Dermis microvascular lymphatic vessel endothelial cell (primary cell): ENCODE measurements at regions not wholly inside any gene's neighbourhood (a gene's known extent, or its start where the extent isn't known, plus 50 kb on each side); places are given as distances from the start of the nearest gene placed in this dataset.
"Not testable (repeated sequence)": the region's sequence is repeated elsewhere in the genome, so short reads cannot be mapped to it uniquely, and the experiment has no call there.

ENCODE experiments used
- DNase-seq, 2 donors: peaks; one replicate each; pipeline versions ENCODE4 v3.0.0 to v3.0.0-alpha.2; 2010; ENCODE audit warnings: low read depth in 2 of 2

DNA sequence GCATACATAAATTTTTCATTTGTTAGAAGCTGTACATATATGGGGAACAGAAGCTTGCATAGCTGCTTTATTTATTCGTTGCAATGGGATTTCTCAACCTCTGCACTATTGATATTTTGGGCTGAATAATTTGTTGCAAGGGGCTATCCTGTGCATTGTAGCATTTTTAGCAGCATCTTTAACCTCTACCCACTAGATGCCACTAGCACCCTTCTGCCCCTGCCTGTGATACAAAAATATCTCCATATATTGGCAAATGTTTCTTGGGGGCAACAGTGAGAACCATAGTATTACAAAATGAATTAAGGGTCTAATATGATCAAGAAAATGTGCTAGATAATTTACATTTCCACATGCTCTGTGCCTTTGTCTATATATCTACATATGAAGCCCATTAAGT lies 1401.0 kb downstream of the CDH11 start:
- no peak for DNase-seq

DNA sequence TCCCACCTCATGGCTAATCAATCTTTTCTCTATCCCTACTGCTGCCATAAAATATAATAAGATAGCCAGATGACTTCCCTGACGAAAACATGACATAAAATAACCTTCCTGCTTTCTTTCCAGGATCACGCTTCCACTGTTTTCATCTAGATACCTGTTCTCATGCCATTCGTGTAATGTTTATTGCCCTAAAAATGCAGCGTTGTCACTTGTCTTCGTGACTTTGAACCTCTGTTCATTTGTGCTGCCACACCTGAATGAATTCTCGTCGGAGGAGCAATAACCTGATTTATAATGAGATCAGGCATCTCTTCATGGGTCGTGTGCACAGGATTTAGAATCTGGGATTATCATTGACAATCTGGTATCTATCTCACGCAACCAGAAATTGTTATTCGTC lies 1401.9 kb downstream of the CDH11 start:
- DNase-seq, result no peak

DNA sequence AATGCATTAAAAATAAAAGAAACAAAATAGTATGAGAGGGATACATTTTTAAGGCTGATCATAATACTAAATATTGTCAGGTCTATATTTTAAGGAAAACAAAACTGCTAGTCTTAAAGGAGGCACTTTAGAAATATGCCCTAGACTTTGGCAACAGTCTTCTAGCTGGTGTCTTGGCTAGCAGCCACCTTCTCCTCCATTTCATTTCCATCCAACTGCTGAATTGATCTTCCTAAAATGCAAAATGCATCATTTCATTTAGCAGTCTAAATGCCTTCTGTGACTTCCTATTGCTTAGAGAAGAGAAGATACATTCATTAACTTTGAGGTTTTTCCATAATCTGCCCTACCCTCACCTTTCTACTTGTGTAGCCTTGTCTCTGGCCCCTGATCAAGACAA lies 1404.1 kb downstream of the CDH11 start:
- DNase-seq, result no peak

DNA sequence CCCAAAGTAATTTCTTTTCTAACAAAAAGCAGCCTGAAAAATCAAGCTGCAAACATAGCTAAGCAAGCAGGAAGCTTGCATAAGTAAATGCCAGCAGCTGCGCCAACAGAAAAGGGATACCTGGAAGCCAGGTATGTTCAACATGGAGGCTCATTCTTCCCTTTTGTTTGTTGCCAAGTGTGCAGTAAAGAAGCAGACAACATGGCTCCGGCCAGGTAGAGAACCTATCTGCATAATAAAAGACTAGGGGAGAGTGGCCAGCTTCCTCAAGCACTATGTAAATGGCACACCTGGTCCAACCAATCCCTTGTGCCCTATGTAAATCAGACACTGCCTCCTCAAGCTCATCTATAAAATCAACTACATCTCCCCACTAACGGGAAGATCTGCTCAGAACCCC lies 1407.0 kb downstream of the CDH11 start:
- no peak for DNase-seq

DNA sequence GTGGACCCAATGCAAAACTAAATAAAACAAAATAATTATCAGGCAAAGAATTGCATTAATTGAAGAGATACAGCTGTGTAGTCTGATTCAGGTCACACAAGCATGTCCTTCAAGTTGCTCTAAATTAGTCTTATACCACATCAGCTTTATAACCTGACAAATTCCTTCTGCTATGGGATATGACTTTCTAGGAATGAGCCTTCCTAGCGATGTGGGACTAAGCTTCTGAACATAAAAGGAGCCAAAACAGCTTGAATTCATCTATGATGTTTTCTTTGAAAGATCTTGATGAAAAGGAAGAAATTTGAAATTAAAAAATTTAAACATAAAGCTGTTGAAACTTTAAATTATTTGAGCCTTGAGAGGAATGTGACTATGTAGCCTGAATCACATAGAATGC lies 1409.1 kb downstream of the CDH11 start:
- DNase-seq, result no peak

DNA sequence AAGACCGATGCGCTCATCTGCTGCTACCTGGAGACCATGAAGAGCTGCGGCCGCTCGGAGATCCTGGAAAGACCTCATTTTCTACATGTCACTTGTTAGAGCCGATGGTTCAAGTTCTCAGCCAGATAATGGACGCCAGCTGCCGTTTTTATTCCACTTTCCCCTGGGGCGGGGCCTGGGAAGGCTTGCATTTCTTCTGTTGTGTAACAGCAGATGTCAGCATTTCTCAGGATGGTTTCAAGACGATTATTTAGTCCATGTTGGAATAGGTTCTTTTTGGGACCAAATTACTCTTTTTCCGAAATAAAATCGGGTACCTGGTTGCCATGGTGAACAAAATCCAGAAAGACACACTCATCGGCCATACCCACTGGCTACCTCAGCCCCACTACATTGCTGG lies 1418.3 kb downstream of the CDH11 start:
- no peak for DNase-seq

DNA sequence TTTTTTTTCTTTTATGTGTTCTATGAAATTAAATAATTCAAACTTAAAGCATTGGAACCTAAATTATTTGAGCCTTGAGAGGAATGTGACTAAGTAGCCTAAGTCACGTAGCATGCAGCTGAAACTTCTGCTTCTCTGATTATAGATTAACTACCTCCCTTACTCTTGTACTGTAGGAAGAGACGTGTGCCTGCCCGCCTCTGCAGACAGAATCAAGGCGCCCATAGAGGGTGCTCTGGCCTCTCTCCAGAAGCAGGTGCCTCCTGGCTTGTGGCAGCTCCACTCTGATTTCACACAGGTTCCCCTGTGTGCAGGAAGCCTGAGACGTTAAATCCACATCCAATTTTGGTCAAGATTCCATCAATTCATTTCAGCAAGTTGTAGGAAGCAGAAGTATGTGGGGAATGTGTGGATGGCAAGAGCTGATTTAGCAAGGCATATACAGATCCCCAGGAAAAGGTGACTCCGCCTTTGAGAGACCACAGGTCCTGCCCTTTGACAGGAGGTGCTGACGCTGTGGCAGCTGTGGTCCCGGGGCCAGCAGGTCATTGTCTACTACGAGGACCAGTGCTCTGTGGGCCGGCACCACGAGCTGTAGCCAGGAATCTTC lies 1418.8 kb downstream of the CDH11 start:
- DNase-seq, result no peak

DNA sequence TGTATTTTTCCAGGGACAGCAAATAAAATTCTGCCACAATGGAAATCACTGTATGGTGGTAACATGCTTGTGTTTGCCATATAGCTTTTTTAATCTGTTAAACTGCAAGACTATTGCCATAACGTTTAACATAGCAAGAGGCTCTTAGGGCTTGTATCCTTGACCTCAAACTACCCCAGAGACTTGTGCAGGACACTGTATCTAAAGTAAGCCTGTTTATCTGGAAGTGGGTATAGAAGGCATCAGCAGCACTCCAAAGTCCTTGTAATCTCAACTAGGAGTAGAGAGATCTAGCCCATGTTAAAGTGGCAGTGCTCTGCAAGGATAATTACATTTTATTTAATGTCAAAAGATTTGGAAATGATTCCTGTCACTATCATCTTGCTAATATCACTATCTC lies 1424.1 kb downstream of the CDH11 start:
- DNase-seq, result no peak

DNA sequence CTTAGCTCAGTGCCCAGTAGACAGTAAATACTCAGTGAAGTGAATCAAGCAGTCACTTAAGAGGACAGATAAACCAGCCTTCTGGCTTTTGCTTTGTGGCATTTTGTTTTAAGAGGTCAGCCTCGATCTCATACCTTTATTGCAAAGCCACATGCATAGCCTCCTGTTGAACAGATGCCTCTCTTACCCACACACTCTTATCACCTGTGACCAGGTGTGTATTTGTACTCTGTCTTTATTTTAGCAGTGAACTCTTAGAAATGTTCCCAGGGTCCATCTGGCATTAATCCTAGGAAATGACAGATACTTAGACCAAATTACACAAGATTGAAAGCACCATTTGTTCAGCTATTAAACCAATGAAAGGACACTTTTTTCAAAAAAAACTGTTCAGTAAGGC lies 1426.5 kb downstream of the CDH11 start:
- no peak for DNase-seq

DNA sequence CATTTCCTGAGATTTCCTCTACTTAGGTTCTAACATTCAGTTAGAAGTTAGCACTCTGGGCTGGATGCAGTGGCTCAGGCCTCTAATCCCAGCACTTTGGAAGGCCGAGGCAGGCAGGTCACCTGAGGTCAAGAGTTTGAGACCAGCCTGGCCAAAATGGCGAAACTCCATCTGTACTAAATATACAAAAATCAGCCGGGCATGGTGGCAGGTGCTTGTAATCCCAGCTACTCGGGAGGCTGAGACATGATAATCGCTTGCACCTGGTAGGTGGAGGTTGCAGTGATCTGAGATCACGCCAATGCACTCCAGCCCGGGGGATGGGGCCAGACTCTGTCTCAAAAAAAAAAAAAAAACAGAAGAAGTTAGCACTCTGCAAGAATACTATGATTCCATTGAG lies 1430.9 kb downstream of the CDH11 start:
- DNase-seq, result no peak

DNA sequence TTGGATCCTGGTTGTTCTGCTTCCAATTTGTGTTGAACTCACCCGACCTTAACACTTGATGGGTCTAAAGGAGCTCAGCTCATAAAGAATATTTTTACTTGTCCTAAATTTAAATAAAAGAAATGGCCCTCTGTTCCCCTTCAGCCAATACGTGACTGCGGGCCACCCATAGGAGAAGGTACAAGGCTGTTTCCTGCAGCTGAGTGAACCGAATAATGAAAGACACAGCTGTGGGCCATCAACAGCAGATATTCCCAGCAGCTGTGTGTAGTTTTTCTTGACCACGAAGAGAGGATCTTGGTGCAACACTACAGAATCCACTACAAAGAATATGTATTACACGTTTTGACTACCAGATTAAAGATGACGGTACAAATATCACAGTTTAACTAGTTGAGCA lies 1431.6 kb downstream of the CDH11 start:
- DNase-seq, result no peak

DNA sequence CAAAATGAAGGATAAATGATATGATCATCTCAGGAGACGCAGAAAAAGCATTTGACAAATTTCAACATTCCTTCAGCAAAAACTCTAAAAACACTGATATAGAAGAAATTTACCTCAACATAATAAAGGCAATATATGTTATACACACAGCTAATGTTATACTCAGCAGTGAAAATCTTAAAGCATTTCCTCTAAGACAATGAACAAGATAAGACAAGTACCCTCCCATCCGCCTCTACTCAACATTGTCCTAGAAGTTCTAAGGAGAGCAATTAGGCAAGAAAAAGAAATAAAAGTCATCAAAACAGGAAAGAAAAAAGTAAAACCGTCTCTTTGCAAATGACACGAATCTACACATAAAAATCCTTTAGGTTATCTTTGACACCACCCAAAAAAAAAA lies 1432.8 kb downstream of the CDH11 start:
- no peak for DNase-seq

DNA sequence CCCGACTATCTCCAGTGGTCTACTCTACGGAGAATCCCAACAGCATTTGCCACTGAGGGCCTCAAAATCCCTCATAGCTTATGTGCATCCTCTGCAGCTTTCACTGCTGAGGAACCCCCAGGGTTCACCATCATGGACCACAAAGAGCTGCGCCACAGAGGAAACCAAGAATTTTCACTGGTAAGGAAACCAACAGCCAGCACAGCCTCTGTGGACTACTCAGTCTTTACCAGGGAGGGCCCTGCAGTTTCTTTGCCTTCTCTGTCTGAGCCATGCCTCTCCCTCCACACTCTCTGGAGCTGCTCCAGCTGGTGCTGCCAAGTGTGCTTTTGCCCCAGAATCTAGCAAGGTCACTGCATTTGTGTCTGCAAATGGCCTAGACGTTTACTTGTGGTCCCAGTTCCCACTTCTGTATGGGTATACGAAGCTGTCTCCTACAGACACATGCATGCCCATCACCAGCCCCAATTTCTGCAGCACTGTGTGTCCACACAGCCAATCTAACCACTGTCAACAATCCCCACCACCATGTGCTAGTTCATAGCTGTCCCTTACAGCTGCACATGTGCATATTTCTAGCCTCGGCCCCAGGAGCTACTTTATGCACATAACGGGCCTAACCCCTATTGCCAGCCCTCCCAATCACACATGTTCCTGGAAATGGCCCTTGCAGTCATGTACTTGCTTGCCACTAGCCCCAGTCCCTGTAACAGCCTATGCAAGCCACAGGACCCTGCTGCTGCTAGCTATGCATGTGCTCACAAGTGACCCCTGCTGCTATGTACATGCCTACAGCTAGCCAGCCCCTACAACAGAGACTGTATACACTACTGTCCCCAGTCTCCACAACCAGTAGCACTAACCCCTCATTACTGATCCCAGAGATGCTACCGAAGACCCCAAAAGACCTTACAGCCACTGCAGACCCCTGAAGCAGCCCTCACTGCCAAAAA lies 1437.4 kb downstream of the CDH11 start:
- no peak for DNase-seq

DNA sequence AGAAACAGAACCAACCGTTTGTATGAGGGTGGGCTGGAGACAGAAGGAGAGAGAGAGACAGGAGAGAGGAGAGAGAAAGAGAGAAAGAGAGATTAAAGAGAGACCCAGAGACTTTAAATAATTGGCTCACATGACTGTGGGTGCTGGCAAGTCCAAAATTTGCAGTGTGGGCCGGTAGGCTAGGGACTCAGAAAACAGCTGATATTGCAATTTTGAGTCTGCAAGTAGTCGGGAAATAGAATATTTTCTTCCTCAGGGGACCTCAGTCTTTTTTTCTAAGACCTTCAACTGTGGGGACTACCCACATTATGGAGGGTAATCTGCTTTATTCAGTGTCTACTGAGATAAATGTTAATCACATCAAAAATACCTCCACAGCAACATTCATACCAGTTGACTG lies 1439.0 kb downstream of the CDH11 start:
- no peak for DNase-seq

DNA sequence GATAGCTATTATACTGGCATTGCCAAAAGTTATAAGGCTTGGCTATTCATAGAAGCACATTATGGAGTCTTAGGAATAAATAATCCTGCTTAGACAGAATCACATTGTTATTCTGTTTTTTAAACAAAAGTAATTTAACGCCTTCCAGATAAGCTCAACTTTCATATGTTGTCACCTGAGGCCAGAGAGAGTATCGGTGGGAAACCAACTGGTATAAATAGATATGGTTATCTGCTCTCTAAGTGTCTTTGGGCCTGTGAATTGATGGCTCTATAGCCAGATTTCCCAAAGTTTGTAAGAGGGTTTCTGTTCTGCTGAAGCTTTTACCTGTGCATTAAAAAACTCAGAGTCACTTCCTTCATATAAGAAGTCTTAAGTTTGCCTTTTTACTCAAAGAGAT lies 1449.4 kb downstream of the CDH11 start:
- no peak for DNase-seq

DNA sequence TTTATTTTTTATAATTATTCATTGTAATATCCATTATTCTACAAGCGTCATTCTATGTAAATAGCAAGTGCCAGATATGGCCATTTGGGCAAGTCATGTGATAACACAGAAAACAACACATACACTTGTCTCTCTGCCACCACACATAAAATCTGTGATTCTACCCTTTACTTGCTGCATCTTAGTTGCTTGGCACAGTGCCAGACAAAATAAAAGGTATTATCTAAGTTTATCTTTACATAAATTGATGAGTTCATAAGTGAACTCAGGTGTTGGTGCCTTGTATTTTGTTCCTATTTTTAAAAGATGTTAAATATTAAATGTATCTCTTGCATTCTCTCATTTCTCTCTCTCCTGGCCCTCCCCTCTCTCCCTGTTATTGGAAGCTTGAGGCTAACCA lies 1458.7 kb downstream of the CDH11 start:
- no peak for DNase-seq

DNA sequence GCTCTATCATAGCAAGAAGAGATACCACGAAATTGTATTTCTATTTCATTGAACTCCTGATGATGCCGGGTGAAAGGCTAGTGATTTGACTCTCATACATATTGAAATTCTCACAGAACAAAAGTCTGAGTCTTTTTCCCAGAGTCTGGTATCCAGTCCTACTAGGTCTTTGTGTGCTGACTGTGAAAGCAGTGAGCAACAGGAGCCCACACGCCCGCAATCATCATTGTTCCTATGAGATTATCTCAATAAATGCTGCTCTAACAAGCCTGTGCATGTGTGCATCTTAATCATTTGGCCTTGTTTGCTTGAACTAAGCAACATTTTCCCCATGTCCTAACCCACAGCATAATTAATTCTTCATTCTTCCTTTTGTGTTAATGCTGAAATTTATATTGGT lies 1466.0 kb downstream of the CDH11 start:
- no peak for DNase-seq

DNA sequence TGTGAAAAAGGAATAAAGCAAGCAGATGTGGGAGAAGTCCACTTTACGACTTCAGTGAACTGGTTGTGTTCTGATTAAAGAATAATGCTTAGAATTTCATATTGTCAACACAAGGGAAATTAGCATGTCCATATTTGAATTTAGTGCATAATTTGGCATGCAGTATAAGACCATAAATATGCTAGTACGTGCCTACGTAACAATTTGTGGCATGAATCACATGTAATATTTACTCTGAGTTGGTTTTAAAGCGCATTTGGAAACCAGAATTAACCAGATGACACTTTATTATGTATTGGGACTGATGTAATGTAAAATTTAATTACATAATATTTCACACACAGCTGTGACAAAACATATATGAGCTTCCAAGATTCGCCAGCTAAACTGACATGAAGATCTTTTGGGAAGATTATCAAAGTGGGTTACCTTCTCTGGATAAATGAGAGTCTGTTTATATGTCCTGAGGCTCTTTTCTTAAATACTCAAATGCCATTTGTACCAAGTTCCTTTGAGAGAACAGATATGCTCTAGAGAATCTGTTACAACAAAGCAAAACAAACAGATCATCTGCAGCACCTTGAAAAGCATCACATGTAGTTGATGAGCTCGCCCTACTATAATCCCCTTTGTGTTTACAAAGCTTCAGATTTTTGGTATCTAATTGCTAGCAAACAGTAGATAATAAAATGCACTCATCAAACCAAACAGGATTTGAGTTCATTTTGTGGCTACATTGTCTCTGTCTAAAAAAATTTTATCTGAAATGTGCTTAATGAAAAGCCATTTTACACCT lies 1468.6 kb downstream of the CDH11 start:
- DNase-seq, result no peak

DNA sequence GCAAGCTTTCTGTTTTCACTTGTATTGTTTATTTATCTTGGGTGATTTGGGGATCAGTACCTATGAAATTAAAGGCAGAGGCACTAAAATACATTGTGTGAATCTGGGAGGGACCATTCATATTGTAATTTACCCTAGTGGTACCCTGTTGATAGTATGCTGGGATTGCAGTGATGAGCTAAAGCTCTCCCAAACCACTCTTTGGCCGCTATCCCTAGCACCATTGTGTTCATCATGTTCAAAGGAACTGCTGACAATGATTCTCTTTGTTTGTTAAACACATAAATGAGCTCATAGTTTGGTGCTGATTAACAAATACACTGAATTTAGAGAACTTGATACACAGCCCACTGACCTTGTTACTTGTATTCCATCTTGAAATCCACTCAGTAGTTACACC lies 1469.8 kb downstream of the CDH11 start:
- no peak for DNase-seq

DNA sequence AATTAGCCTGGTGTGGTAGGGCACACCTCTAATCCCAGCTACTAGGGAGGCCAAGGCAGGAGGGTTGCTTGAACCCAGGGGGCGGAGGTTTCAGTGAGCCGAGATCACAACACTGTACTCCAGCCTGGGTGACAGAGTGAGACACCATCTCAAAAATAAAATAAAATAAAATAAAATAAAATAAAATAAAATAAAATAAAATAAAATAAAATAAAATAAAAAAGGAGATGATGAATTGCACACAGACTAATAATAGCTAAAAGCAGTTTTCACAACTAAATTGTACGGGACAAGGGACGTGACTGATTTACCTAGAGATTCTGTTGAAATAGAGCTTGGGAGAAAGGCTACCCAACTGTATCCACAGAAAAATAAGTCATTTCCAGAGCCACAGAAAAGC lies 1471.3 kb downstream of the CDH11 start:
- no peak for DNase-seq

DNA sequence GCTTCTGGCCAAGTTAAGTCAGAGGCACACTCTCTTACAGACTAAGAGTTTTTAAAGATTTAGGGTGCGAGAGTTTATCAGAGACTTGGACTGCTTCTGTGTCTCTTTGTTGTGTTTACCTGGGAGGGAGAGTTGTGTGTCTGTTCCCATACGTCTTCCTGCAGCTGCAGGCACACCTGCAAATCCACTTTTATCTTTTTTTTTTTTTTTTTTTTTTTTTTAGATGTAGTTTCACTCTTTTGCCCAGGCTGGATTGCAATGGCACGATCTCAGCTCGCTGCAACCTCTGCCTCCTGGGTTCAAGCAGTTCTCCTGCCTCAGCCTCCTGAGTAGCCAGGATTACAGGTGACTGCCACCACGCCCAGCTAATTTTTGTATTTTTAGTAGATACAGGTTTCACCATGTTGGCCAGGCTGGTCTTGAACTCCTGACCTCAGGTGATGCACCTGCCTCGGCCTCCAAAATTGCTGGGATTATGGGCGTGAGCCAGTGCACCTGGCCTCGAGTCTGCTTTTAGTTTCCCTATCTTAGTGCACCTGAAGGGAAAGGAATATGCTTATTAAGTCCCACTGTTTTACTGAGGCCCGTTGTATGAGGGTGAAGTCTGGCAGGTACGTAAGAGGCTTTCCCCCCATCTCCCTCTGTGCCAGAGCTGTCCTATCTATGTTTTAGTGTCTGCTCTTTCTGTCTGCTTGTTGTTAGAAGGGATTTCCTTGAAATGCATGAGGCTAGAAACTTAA lies 1488.0 kb downstream of the CDH11 start:
- DNase-seq, result not testable (repeated sequence)

DNA sequence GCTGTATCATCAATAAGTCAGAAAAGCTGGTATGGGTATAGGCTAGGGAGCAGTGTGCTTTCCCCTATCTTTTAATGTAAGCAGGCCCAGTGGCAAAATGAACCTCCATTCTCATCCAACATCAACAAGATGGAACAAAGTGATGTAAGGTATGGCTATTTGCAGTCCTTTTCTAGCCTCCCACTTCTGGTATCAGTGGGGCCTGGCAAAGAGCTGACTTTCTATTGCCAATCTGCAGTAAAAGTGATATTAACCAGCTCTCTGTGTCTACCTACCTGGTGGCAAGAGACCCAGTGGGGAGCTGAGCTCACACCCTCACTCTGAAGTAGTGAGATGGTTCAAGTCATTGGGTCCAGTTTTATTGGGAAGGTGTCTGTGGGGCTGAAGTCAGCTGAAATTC lies 1492.6 kb downstream of the CDH11 start:
- DNase-seq, result no peak
